ENCODE measurements at regions not wholly inside any gene's neighbourhood (a gene's known extent, or its start where the extent isn't known, plus 50 kb on each side); places are given as distances from the start of the nearest gene placed in this dataset.

- TF ChIP-seq CTCF (IDR thresholded peaks at IDR 0.05; ENCODE audit: low read length) (no peak), EZH2phosphoT487 (IDR thresholded peaks at IDR 0.05; ENCODE audit: low read length) (no peak), EZH2 (optimal IDR thresholded peaks at IDR 0.05; ENCODE audit: low read depth, low read length) (no peak)
- Histone ChIP-seq H3K9me2 (replicated peaks; ENCODE audit: insufficient read depth, low read length) (no peaks in the 10 kb centered on the region), H3K79me2 (ENCODE audit: low read length) (no peaks in the 10 kb centered on the region), H3K4me1 (ENCODE audit: low read length) (no peaks in the 10 kb centered on the region), H3K9ac (ENCODE audit: low read length) (no peak overlapping the region), H3K27me3 (replicated peaks; ENCODE audit: insufficient read depth, low read length) (no peaks in the 10 kb centered on the region), H3K27ac (ENCODE audit: low read length) (no peak overlapping the region), H4K20me1 (ENCODE audit: insufficient read depth, low read length) (no peaks in the 10 kb centered on the region), H3K4me3 (ENCODE audit: low read length) (no peak overlapping the region), H3K9me3 (replicated peaks; ENCODE audit: insufficient read depth, low read length) (no peaks in the 10 kb centered on the region), H2AFZ (ENCODE audit: low read length) (no peak overlapping the region), H3K4me2 (ENCODE audit: low read depth, low read length) (no peak overlapping the region), H3F3A (ENCODE audit: insufficient read depth, low read length) (no peaks in the 10 kb centered on the region), H3K36me3 (replicated peaks; ENCODE audit: insufficient read depth, low read length) (no peaks in the 10 kb centered on the region)
- DNase-seq: no peak
These were observed 252.7 kb upstream of the KCNMB2 start for GRCh38 chr3:178283561-178283960.

- Histone ChIP-seq H3F3A (ENCODE audit: insufficient read depth, low read length) (no peaks in the 10 kb centered on the region), H3K9ac (ENCODE audit: low read length) (no peak overlapping the region), H3K79me2 (ENCODE audit: low read length) (no peaks in the 10 kb centered on the region), H3K4me1 (ENCODE audit: low read length) (no peaks in the 10 kb centered on the region), H3K27me3 (replicated peaks; ENCODE audit: insufficient read depth, low read length) (no peaks in the 10 kb centered on the region), H3K9me2 (replicated peaks; ENCODE audit: insufficient read depth, low read length) (no peaks in the 10 kb centered on the region), H2AFZ (ENCODE audit: low read length) (no peak overlapping the region), H3K4me3 (ENCODE audit: low read length) (no peak overlapping the region), H3K4me2 (ENCODE audit: low read depth, low read length) (no peak overlapping the region), H4K20me1 (ENCODE audit: insufficient read depth, low read length) (no peaks in the 10 kb centered on the region), H3K9me3 (replicated peaks; ENCODE audit: insufficient read depth, low read length) (no peaks in the 10 kb centered on the region), H3K27ac (ENCODE audit: low read length) (no peak overlapping the region), H3K36me3 (replicated peaks; ENCODE audit: insufficient read depth, low read length) (no peaks in the 10 kb centered on the region)
- TF ChIP-seq EZH2phosphoT487 (IDR thresholded peaks at IDR 0.05; ENCODE audit: low read length) (no peak), CTCF (IDR thresholded peaks at IDR 0.05; ENCODE audit: low read length) (no peak), EZH2 (optimal IDR thresholded peaks at IDR 0.05; ENCODE audit: low read depth, low read length) (no peak)
- no peak for DNase-seq
These were observed 252.1 kb upstream of the KCNMB2 start for GRCh38 chr3:178284181-178284580.

GRCh38 chr3:178288074-178288473 lies 248.2 kb upstream of the KCNMB2 start:
- Histone ChIP-seq H3K9me3 (replicated peaks; ENCODE audit: insufficient read depth, low read length) (no peaks in the 10 kb centered on the region), H3K36me3 (replicated peaks; ENCODE audit: insufficient read depth, low read length) (no peaks in the 10 kb centered on the region), H3K4me3 (ENCODE audit: low read length) (no peak overlapping the region), H3K4me2 (ENCODE audit: low read depth, low read length) (no peak overlapping the region), H3K27ac (ENCODE audit: low read length) (no peak overlapping the region), H4K20me1 (ENCODE audit: insufficient read depth, low read length) (no peaks in the 10 kb centered on the region), H3K9me2 (replicated peaks; ENCODE audit: insufficient read depth, low read length) (no peaks in the 10 kb centered on the region), H3F3A (ENCODE audit: insufficient read depth, low read length) (no peaks in the 10 kb centered on the region), H3K27me3 (replicated peaks; ENCODE audit: insufficient read depth, low read length) (no peaks in the 10 kb centered on the region), H3K4me1 (ENCODE audit: low read length) (no peaks in the 10 kb centered on the region), H3K79me2 (ENCODE audit: low read length) (no peaks in the 10 kb centered on the region), H2AFZ (ENCODE audit: low read length) (no peak overlapping the region), H3K9ac (ENCODE audit: low read length) (no peak overlapping the region)
- no peak for DNase-seq
- TF ChIP-seq CTCF (IDR thresholded peaks at IDR 0.05; ENCODE audit: low read length): no peak
- TF ChIP-seq EZH2phosphoT487 (IDR thresholded peaks at IDR 0.05; ENCODE audit: low read length): no peak
- TF ChIP-seq EZH2 (optimal IDR thresholded peaks at IDR 0.05; ENCODE audit: low read depth, low read length): no peak

Measured in MM.1S (cell line).